ENCODE measurements at regions not wholly inside any gene's neighbourhood (a gene's known extent, or its start where the extent isn't known, plus 50 kb on each side); places are given as distances from the start of the nearest gene placed in this dataset.
A peak's percentile ranks its signal among the peaks of the same experiment; 100 is the strongest.
"Not testable (repeated sequence)": the region's sequence is repeated elsewhere in the genome, so short reads cannot be mapped to it uniquely, and the experiment has no call there.

GRCh38 chr13:78129823-78130222 is 211.2 kb upstream of the EDNRB start:
- Mint-ChIP-seq H3K4me1 (ENCODE audit: insufficient read depth, unreplicated experiment) (no peaks in the 10 kb centered on the region), H3K36me3 (ENCODE audit: insufficient read depth, unreplicated experiment) (no peaks in the 10 kb centered on the region), H3K4me3 (ENCODE audit: unreplicated experiment) (no peak overlapping the region), H3K27me3 (ENCODE audit: insufficient read depth, unreplicated experiment) (peaks cover 49% of the 10 kb centered on the region), H3K9me3 (ENCODE audit: unreplicated experiment) (no peaks in the 10 kb centered on the region), H3K27ac (ENCODE audit: low read depth, unreplicated experiment) (no peak overlapping the region)
- intact Hi-C loops (cut with micrococcal nuclease), result loop anchor here (10.0 kb wide), 1 partner anchor 1215 kb away; no protein-coding TSS in a partner anchor
- ChIA-PET POLR2A (no interaction called here), CTCF (interaction anchor here (1.3 to 2.9 kb wide), 2 partner anchors 8 to 9 kb away, joined by 4 to 13 read pairs; no protein-coding TSS in a partner anchor)
- BruUV-seq (replicated peaks), result no TSS peak
- DNase-seq (ENCODE audit: unreplicated experiment), result no peak
- TF ChIP-seq CTCF (IDR thresholded peaks at IDR 0.05; ENCODE audit: unreplicated experiment), result no peak

GRCh38 chr13:78129359-78129758 is 210.7 kb upstream of the EDNRB start:
- Mint-ChIP-seq H3K27me3 (ENCODE audit: insufficient read depth, unreplicated experiment) (peaks cover 49% of the 10 kb centered on the region), H3K4me3 (ENCODE audit: unreplicated experiment) (no peak overlapping the region), H3K4me1 (ENCODE audit: insufficient read depth, unreplicated experiment) (no peaks in the 10 kb centered on the region), H3K36me3 (ENCODE audit: insufficient read depth, unreplicated experiment) (no peaks in the 10 kb centered on the region), H3K27ac (ENCODE audit: low read depth, unreplicated experiment) (no peak overlapping the region), H3K9me3 (ENCODE audit: unreplicated experiment) (no peaks in the 10 kb centered on the region)
- BruUV-seq (replicated peaks), result no TSS peak
- no peak for DNase-seq (ENCODE audit: unreplicated experiment)
- intact Hi-C loops (cut with micrococcal nuclease), result no loop called here
- POLR2A ChIA-PET, result no interaction called here
- TF ChIP-seq CTCF (IDR thresholded peaks at IDR 0.05; ENCODE audit: unreplicated experiment), result no peak
- CTCF ChIA-PET, result interaction anchor here (1.3 to 2.9 kb wide), 2 partner anchors 8 to 9 kb away, joined by 4 to 13 read pairs; no protein-coding TSS in a partner anchor

GRCh38 chr13:78121459-78122348 is 203.1 kb upstream of the EDNRB start:
- no peak overlapping the region for H3K4me3 Mint-ChIP-seq (ENCODE audit: unreplicated experiment)
- no peaks in the 10 kb centered on the region for H3K9me3 Mint-ChIP-seq (ENCODE audit: unreplicated experiment)
- CTCF ChIA-PET, result interaction anchor here (0.5 to 3.5 kb wide), 55 partner anchors 9 to 1162 kb away, joined by 3 to 105 read pairs (median 4); no protein-coding TSS in a partner anchor
- no peaks in the 10 kb centered on the region for H3K36me3 Mint-ChIP-seq (ENCODE audit: insufficient read depth, unreplicated experiment)
- no peak overlapping the region for H3K27ac Mint-ChIP-seq (ENCODE audit: low read depth, unreplicated experiment)
- peaks cover 75% of the 10 kb centered on the region for H3K27me3 Mint-ChIP-seq (ENCODE audit: insufficient read depth, unreplicated experiment)
- POLR2A ChIA-PET, result interaction anchor here (0.6 to 1.7 kb wide), 2 partner anchors 307 to 345 kb away, joined by 3 to 4 read pairs; no protein-coding TSS in a partner anchor
- H3K4me1 Mint-ChIP-seq (ENCODE audit: insufficient read depth, unreplicated experiment), result no peaks in the 10 kb centered on the region
- peak; percentile 69 for DNase-seq (ENCODE audit: unreplicated experiment)
- intact Hi-C loops (cut with micrococcal nuclease), result loop anchor here (1.0 kb wide), 2 partner anchors 311 to 342 kb away; no protein-coding TSS in a partner anchor
- BruUV-seq (replicated peaks), result no TSS peak
- TF ChIP-seq CTCF (IDR thresholded peaks at IDR 0.05; ENCODE audit: unreplicated experiment), result peak; percentile 87

GRCh38 chr13:78121001-78121400 is 202.4 kb upstream of the EDNRB start:
- no peaks in the 10 kb centered on the region for H3K36me3 Mint-ChIP-seq (ENCODE audit: insufficient read depth, unreplicated experiment)
- intact Hi-C loops (cut with micrococcal nuclease), result loop anchor here (1.0 kb wide), 2 partner anchors 311 to 342 kb away; no protein-coding TSS in a partner anchor
- H3K27ac Mint-ChIP-seq (ENCODE audit: low read depth, unreplicated experiment), result no peak overlapping the region
- peaks cover 74% of the 10 kb centered on the region for H3K27me3 Mint-ChIP-seq (ENCODE audit: insufficient read depth, unreplicated experiment)
- no peak overlapping the region for H3K4me3 Mint-ChIP-seq (ENCODE audit: unreplicated experiment)
- ChIA-PET POLR2A (interaction anchor here (1.7 kb wide), 1 partner anchor 344 kb away, joined by 3 read pairs; no protein-coding TSS in a partner anchor), CTCF (interaction anchor here (0.6 to 3.5 kb wide), 43 partner anchors 8 to 998 kb away, joined by 3 to 105 read pairs (median 4); no protein-coding TSS in a partner anchor)
- no peak for DNase-seq (ENCODE audit: unreplicated experiment)
- BruUV-seq (replicated peaks), result no TSS peak
- H3K9me3 Mint-ChIP-seq (ENCODE audit: unreplicated experiment), result no peaks in the 10 kb centered on the region
- no peaks in the 10 kb centered on the region for H3K4me1 Mint-ChIP-seq (ENCODE audit: insufficient read depth, unreplicated experiment)
- no peak for TF ChIP-seq CTCF (IDR thresholded peaks at IDR 0.05; ENCODE audit: unreplicated experiment)

GRCh38 chr13:78120144-78120543 is 201.5 kb upstream of the EDNRB start:
- H3K4me3 Mint-ChIP-seq (ENCODE audit: unreplicated experiment); H3K36me3 Mint-ChIP-seq (ENCODE audit: insufficient read depth, unreplicated experiment); H3K9me3 Mint-ChIP-seq (ENCODE audit: unreplicated experiment); intact Hi-C loops (cut with micrococcal nuclease); H3K4me1 Mint-ChIP-seq (ENCODE audit: insufficient read depth, unreplicated experiment); BruUV-seq (replicated peaks); DNase-seq (ENCODE audit: unreplicated experiment); H3K27ac Mint-ChIP-seq (ENCODE audit: low read depth, unreplicated experiment): not testable (repeated sequence)
- POLR2A ChIA-PET, result interaction anchor here (1.7 kb wide), 1 partner anchor 343 kb away, joined by 3 read pairs; no protein-coding TSS in a partner anchor
- H3K27me3 Mint-ChIP-seq (ENCODE audit: insufficient read depth, unreplicated experiment), result peaks cover 69% of the 10 kb centered on the region
- CTCF ChIA-PET, result interaction anchor here (0.6 to 3.5 kb wide), 4 partner anchors 10 to 346 kb away, joined by 3 to 105 read pairs (median 15); no protein-coding TSS in a partner anchor

GRCh38 chr13:78117070-78117469 is 198.4 kb upstream of the EDNRB start:
- H3K9me3 Mint-ChIP-seq (ENCODE audit: unreplicated experiment); H3K4me3 Mint-ChIP-seq (ENCODE audit: unreplicated experiment); H3K27ac Mint-ChIP-seq (ENCODE audit: low read depth, unreplicated experiment); intact Hi-C loops (cut with micrococcal nuclease); POLR2A ChIA-PET; BruUV-seq (replicated peaks); H3K36me3 Mint-ChIP-seq (ENCODE audit: insufficient read depth, unreplicated experiment); CTCF ChIA-PET; H3K4me1 Mint-ChIP-seq (ENCODE audit: insufficient read depth, unreplicated experiment); DNase-seq (ENCODE audit: unreplicated experiment): not testable (repeated sequence)
- H3K27me3 Mint-ChIP-seq (ENCODE audit: insufficient read depth, unreplicated experiment), result peaks cover 49% of the 10 kb centered on the region
